ENCODE measurements at regions not wholly inside any gene's neighbourhood (a gene's known extent, or its start where the extent isn't known, plus 50 kb on each side); places are given as distances from the start of the nearest gene placed in this dataset.

DNA sequence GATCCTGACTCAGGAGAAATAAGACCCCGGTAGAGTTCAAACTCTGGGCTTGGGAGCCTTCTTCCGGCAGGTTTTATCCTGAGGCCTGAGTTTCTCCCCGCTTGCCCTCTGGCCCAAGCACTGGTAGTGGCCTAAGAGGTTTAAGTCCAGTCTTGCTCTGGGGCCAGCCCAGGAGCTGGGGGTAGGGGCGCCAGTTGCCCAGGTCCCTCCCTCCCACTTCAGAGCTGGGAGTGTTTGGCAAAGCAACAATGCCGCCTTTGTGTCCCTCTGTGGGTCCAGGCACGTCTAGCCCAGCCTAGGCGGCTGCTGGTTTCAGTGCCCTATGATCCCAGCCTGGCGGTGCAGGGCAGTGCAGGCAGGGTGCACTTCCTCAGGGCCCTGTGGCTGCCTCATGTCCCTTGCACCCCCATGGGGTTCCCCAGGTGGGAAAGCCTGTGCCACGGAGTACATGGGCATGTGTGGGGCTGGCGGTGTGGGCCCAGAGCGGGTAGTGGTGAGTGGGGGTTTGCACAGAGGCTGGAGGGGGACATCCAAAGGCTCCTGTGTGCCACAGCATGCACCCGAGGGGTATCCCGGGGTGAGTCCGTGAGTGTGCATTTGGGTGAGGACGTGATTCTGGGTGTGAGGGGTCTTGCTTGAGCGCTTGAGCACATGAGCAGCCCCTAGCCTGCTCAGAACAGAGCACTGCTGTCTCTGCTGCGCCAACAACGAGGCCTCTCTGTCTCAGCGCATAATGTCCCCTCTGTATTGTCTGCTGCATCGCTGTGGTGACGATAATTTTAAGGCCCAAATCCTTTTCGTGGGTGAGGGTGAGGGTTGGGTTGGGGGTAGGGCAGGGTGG, 61.7 kb upstream of the PSD2 start:
- DNase-seq: no peak

DNA sequence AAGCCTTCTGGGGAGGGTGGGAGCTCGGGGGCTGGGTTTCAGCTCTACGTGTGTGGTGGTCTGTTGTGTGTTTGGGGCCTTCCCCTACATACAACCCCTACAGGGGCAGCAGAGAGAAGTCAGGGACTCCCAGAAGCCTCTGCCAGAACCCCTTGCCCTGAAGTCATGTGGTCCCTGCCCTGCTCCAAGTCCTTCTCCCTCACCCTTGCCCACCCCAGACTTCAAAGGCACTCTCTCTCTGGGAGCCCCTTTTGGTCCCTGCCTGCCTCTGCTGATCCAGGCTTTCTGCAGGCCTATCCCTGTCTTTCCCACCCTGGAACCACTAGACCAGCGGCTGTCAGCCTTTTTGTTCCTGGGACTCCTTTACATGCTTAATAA, 61.1 kb upstream of the PSD2 start:
- DNase-seq: no peak

DNA sequence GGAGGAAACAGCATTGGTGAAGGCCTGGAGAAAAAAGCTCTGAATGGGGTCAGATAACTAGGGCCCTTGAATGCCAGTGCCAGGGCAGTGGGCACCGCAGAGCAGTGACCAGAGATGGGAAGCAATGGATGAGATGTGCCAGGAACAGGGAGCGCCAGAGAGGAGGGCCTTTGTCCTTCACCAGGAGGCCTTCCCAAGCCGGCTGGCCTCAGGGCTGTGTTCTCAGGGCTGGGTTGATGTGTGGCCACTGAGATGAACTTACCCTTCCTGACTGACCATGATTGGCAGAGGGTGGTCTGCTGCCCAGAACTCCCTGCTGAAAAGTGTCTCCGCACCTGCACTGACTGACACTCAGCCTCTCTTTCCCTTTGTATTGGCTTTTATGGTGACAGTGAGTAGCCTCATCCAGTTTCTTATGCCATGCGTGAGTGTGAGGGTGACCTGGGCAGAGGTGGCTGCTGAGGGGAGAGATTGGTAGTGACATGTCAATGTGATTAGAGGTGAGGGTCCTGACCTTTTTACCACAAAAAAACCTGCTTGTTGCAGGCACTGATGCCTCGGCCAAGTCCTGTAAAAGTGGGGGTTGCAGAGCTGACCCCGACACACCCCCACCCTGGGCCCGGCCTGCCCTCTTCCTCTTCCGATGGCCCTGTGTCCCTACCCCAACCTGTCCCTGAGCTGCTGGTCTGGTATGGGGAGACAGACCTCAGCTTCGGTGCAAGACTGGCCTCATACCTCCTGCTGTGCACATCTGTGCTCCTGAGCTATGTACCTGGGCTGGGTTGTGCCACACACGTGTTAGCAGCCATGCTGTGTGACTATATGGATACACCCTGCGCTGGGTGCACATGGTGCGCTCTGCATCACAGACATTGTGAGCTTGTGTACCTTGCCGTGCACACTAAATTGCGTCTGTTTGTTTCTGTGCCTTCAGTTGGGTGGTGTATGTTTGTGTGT, 57.1 kb upstream of the PSD2 start:
- no peak for DNase-seq

DNA sequence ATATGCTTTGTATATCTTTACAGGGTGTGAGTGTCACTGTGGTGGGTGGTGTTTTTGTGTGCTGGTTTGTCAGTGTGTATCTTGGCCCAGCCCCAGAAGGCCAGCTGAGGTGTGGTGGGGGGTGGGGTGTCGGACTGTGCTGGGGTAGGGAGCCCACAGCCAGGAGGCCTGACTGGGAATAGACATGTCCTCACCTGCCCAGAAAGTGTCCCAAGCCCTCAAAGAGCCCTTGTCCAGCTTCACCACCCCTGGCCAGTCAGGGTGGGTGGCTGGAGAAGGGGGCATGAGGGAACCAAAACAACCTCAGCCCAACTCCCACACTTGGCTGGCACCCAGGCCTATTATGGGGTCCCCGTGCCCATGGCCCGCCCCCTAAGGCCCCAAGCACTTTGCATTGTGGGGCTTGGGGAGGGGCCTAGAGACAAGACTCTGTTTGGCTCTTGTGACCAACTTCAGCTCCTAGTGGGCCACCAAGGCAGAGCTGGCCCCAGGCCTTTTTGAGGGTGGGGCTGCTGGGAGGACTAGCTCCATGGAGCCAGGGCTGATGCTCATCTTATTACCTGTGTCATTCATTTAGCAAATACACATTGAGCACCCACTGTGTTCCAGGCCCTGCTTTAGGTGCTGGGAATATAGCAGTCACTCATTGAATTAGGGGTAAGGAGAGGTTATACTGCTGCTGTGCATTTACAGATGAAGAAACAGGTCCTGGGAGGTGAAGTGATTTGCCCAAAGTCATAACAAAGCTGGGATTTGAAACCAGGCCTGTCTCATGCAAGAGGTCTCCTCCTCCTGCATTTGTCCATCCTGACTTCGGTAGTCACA, 56.2 kb upstream of the PSD2 start:
- no peak for DNase-seq

DNA sequence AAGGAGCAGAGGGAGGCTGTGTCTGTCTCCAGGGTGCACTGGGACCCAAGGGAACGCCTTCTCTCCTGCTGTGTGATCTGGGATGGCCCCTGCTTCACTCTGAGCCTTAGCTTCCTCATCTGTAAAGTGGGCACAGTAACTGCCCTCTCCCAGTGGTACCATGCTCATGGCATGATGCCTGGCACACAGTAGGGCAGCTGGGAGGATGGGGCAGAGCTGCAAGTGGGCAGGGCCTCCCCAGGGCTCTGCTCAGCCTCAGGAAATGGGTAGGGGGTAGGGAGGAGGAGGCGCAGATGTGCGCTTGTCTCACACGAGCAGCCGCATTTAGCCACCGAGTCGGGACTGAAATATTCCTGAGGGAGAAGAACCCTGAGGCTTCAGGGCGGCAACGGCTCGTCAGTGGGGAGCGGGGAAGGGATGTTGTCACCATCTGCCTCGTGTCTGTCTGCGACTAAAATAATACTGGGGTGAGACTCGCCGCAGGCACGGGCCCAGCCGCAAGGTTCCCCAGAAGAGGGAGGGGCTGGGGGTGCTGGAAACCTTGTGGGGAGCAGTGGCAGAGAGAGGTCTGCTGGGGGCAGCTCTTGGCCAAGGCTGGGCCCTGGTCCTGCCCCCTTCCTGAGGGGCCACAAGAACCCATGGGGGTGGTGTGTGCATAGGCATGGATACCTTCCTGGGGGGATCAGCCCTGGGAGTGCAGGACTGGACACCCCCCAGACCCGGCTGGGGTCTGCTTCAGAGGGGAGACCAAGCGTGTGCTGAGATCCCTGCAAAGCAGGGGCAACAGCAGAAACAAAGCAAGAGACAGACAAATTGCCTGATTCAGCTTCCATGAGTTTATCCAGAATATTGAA, 55.2 kb upstream of the PSD2 start:
- no peak for DNase-seq

DNA sequence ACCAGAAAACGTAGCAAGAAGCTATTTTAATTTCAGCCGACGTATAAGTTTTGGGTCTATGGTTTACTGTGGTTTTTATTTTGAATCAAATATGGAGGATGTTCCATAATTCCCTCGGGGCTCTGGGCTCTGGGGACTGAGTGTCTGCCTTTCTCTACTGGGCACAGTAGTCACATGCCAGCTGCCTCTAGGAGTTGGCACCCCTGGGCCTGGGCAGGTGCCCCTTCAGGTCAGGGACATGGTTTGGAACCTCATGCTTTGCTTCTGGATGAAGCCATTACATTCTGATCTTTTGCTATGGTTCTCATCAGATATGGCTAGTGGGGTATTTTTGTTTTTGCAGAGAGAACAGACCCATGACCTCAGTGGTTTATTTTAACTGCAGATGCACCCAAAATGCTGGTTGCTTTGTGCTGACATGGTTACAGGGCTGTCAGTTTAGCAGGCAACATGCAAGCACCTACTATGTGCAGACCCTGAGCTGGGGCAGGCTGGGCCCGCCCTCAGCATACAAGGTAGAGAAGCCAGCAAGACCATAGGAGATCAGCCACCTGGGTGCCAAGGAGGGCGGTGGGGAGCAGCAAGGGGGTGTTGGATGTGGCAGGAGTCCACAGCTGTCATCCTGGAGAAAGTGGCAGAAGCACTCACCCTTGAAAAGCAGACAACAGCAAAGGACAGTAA, 54.5 kb upstream of the PSD2 start:
- DNase-seq: no peak

DNA sequence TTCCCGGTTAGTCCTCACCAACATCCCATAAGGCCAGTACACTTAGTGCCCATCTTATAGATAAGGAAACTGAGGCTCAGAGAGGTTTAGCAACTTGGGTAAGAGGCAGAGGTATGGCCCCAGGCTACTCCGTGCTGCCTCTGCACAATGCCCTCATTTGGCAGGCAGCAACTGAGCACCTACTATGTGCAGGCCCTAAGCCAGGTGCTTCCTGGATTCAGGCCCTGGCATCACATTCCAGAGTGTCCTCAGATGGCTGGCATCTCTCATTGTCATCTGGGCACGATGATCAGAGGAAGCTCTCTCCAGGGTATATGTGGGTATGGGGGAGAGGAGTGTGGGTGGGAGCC, 53.8 kb upstream of the PSD2 start:
- DNase-seq: no peak

DNA sequence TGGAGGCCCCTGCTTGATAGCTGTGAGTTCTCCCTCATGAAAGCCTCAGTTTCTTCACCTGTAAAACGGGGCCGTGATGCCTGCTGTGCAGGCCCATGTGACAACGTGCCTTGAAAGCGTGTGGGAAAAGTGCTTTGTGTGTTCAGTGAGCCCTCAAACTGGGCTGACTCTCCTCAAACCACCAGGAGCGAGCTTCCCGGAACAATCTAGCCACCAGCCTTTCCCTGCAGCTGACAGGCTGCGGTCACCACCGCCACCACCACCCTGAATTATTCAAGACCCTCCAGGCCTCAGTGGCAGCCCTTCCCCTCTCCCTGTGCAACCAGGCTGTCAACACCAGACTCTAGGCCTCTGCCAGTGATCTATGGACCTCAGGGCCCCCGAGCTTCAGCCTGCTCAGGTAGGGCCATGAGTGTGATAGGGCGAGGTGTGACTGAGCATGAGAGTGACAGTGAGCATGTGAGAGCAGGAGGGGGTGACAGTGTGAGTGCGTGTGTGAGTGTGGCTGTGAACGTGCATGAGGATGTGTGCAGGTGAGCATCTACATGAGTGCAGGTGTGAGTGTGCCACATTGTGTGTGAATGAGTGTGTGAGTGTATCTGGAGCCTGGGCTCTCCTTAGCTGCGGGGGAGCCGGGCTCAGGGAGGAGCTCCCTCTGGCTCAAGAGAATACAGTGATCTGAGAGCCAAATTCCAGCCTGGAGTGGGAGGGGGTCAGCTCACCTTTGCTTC, 53.3 kb upstream of the PSD2 start:
- no peak for DNase-seq

DNA sequence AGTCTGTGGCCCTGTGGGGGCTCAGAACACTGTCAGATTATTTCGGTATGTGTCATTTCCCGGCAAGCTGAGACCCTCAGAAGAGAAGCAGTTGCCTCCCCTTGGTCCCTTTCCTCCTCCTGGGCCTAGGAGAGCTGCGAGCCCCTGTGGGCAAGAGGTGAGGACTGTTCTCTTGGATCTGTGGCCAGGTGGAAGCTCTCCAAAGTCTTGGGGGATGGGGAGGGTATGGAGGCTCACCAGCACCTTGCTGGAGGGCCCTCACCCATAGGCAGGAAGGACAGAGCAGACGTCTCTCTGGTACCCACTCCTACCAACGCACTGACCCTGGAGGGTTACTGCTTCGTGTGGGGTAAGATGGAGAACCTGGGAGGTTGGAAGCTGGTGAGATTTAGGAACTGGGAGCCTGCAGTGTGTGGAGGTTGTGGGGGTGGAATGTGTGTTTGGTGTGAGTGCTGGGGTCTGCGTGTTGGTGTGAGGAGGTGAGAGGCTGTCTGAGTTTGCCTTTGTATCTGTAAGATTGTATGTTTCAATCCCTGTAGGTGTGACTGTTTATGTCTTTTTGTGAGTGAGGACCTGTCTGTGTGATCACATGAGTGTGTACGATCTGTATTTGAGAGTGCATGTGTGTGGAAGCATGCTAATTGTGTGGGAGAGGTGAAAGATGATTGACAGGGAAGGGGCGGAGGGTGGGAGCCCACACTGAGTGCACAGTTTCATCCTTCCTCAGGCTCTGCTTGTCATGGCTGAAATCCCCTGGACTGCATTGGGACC, 52.4 kb upstream of the PSD2 start:
- DNase-seq: no peak

DNA sequence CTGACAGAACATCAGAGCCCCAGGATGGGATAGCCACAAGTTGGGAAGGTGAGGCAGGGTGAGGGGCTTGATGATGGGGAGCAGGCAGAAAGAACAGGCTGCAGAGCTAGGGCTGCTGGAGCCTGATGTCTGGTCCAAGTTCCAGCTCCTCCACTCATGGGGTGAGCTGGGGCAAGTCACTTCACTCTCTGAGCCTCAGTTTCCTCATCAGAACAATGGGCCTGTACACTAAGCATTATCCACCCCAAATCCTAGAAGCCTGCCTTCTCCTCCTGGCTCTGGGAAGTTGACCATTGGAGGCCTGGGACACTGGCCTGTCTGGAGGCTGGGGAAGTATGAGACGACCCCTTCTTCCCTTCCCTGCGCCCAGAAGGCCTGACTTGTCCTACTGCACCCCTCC, 51.8 kb upstream of the PSD2 start:
- no peak for DNase-seq

DNA sequence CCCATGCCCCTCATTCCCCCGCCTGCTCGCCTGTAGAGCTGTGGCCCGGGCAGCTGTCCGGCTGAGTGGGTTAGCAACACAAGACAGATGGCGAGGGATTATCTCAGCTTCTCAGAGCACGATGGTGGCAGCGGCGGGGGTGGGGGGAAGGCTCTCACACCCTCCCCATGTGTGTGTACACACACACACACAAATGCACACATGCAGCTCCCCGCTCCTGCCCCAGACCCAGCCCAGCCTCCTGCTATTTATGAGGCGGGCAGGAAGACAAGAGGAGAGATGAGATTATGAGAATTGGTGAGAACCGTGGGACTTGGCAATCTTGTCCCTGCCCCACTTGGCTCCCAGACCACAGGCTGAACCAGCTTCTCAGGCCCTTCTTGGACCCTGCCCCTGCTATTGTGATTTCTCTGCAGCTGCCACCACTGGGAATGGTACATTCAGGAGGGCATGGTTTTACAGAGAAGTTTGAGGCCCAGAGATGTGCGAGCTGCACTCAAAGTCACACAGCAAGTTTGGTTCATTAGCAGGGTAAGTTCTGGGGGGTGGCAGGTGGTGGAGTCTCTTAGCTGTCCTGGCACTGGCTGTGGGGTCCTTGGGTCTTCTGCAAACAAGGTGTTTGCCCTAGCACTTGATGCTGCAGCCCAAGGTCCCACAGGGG, 51.0 kb upstream of the PSD2 start:
- no peak for DNase-seq

DNA sequence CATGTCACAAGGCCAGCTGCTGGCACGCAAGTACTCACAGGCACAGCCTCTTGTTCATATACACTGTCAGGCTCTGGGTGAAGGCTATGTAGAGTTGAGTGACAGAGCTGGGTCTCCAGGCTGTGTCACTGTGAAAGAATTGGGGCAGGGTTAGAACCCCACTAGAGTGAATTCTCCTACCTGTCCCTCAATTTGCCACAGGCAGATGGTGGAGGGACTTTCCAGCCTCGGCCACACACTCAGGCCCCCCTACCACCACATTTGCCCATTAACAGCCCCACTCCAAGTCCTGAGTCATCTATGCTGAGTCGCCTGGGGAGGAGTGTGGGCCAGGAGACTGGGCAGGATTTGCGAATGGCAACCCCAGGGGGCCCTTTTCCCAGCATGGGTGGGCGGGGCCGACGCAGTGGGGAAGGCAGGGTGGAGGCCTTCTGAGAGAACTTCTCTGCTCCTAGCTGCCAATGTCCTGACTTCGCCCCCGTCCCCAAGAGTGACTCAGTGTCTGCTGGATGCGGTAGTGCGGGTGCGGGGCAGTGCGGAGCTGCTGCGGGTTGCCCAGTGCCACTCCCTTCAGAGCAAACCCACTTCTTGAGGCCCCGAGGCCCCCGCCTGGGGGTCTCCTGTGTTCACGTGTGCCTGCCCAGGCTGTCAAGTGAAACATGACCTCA, 50.3 kb upstream of the PSD2 start:
- DNase-seq: no peak

DNA sequence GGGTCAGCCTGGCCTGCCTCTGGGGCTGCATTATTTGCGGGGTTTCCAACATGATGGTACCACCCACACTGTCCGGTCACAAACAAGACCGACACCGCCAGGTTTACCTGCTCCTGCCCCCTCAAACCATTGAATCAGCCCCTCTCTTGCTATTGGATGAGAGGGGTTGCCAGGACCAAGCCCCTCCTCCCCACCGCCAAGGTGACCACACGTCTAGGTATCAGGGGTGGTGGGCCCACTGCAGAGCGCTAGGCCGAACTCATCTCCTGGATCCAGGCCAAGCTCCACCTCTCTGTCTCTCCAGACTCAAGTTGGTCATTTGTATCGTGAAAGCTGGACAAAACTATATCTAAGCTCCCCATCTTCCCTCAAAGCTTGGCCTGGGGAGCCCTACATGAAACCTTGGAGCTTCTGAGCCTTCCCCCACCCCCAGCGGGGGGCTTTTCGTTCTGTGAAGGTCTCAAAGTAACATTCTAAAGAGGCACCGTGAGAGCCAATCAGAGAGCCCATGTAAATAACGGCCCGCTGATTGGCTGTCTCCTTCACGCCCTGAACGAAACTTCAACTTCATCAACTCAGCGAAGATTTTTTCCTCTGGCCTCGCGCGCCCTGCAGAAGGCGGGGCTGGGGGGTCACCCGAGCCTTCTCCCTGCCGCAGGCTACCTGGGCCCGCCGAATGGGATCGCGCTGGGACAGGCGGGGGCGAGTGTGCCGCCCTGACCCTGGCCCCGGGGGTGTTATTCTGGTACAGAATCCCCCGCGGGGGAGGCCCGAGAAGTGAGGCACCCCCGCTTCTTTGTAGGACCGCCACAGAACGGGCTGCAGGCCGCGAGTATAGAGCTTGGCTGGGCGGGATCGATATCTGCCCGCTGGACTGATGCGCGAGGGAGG, 49.6 kb upstream of the PSD2 start:
- DNase-seq: peak; percentile 29

Data from NCI-H748 treated with DMSO at 0.1 percent for 48 hours (cell line).